Right atrium auricular region (tissue), 2 donors: ENCODE measurements at regions not wholly inside any gene's neighbourhood (a gene's known extent, or its start where the extent isn't known, plus 50 kb on each side); places are given as distances from the start of the nearest gene placed in this dataset.

Source experiments
- DNase-seq: peaks from one replicate; pipeline ENCODE4 v3.0.0-alpha.2; 2019; ENCODE audit warnings: low spot score
- H3K27ac ChIP-seq, 2 donors: fragments of 200-600 bp; sonication (generic); 1 replicate in 1 of 2; 2 replicates in 1 of 2; pipeline ENCODE4 v1.5.1; 2016 to 2019
- H3K27me3 ChIP-seq, 2 donors: fragments of 200-600 bp; sonication (generic); one replicate each; pipeline versions ENCODE4 v1.5.1 to v1.6.0; 2017 to 2019
- H3K36me3 ChIP-seq: fragments of 200-600 bp; sonication (generic); one replicate; pipeline ENCODE4 v1.5.1; 2016
- H3K4me1 ChIP-seq, 2 donors: fragments of 200-600 bp; sonication (generic); one replicate each; pipeline versions ENCODE4 v1.5.1 to v1.6.0; 2017 to 2019
- H3K4me3 ChIP-seq, 2 donors: fragments of 200-600 bp; sonication (generic); 1 replicate in 1 of 2; 2 replicates in 1 of 2; pipeline ENCODE4 v1.5.1; 2017 to 2019; ENCODE audit warnings: mild to moderate bottlenecking in 1 of 2, moderate library complexity in 1 of 2
- H3K9me3 ChIP-seq, 2 donors: fragments of 200-600 bp; sonication (generic); one replicate each; pipeline ENCODE4 v1.5.1; 2019
- TF ChIP-seq, protein P1 (sequence below), 2 donors: fragments of 200-600 bp; sonication (generic); IDR thresholded peaks; one replicate each; pipeline ENCODE4 v1.5.1; 2019; ENCODE audit warnings: antibody characterized with exemption in 2 of 2

DNA sequence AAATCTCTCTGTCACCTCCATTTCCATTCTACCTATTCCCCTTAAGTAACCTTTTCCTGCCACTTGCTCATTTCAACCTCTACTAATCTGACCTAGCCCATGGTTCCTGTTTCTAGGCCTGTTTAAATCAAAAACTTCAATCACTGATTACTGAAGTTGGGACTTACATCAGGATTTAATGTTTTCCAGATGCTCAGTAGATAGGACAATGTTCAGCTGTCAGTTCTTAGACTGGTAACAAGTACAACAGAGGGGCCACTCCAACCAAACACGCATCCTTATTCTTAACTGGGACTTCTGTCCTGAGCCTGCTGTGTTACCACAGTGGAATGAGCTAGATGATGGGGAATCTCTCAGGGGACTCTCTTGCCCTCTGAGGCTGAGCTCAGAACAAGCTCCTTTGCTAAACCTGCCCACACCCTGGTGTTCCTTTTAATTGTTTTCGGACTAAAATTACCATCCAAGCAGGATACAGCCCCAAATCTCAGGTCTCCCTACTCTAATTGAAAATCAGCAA, 974.6 kb downstream of the TTLL7 start:
- Histone ChIP-seq H3K27me3 (no peaks in the 10 kb centered on the region), H3K9me3 (peaks cover 0 to 13% of the 10 kb centered on the region in 2 donors), H3K4me3 (no peak overlapping the region), H3K4me1 (no peaks in the 10 kb centered on the region), H3K27ac (no peak overlapping the region), H3K36me3 (no peaks in the 10 kb centered on the region)
- DNase-seq: no peak
- TF ChIP-seq, protein P1, sequence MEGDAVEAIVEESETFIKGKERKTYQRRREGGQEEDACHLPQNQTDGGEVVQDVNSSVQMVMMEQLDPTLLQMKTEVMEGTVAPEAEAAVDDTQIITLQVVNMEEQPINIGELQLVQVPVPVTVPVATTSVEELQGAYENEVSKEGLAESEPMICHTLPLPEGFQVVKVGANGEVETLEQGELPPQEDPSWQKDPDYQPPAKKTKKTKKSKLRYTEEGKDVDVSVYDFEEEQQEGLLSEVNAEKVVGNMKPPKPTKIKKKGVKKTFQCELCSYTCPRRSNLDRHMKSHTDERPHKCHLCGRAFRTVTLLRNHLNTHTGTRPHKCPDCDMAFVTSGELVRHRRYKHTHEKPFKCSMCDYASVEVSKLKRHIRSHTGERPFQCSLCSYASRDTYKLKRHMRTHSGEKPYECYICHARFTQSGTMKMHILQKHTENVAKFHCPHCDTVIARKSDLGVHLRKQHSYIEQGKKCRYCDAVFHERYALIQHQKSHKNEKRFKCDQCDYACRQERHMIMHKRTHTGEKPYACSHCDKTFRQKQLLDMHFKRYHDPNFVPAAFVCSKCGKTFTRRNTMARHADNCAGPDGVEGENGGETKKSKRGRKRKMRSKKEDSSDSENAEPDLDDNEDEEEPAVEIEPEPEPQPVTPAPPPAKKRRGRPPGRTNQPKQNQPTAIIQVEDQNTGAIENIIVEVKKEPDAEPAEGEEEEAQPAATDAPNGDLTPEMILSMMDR (IDR thresholded peaks at IDR 0.05): no peak

DNA sequence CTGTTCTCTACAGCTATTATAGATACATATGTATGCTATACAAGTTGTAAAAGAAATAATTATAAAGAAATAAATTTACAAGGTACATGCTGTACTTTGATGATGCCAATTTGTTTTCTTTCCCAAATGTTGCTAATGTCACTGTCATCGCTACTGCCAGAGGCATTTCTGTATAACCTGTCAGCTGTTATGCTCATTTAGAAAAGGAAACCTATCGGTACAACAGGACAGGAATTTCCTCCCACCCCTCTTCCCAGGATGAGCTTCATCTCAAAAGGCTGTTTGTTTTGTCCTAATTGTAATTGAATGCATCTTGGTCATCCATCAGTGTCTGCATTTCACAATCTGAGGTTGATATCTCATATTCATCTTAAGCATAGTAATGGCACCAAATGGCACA, 975.7 kb downstream of the TTLL7 start:
- H3K27ac ChIP-seq: no peak overlapping the region
- no peaks in the 10 kb centered on the region for H3K27me3 ChIP-seq
- H3K36me3 ChIP-seq: no peaks in the 10 kb centered on the region
- H3K4me3 ChIP-seq: no peak overlapping the region
- no peak for DNase-seq
- TF ChIP-seq, protein P1 (IDR thresholded peaks at IDR 0.05): no peak
- H3K9me3 ChIP-seq: peaks cover 0 to 13% of the 10 kb centered on the region in 2 donors
- no peaks in the 10 kb centered on the region for H3K4me1 ChIP-seq

DNA sequence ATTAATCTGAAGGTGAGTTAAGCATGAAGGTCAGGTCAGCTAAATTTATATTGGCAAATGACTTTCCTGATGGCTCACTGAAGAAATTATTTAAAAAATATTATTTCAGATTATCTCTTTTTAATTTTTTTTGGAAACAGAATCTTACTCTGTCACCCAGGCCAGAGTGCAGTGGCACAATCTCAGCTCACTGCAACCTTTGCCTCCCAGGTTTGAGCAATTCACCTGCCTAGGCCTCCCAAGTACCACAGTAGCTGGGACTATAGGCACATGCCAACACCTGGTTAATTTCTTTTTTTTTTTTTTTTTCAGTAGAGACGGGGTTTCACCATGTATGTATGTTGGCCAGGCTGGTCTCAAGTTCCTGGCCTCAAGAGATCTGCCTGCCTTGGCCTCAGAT, 976.7 kb downstream of the TTLL7 start:
- TF ChIP-seq, protein P1 (IDR thresholded peaks at IDR 0.05): no peak

DNA sequence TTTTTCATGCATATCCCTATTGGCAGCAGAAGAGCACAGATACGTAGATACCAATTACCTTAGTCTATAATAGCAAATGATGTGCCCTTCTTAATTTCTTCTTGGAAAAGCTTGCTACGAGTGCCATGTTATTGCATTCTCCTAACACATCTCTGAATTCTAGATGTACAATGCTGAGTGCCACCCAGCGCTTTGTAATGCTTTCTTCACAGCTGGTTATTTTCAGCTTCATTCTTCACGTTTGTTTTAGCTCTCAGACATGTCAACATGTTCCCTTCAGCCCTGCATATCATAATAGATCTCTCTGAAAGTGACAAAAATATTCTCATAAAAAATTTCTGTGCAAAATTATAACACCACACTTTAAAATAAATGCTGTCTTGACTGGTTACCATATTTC, 981.2 kb downstream of the TTLL7 start:
- H3K27ac ChIP-seq: no peak overlapping the region
- TF ChIP-seq, protein P1 (IDR thresholded peaks at IDR 0.05): no peak
- DNase-seq: no peak

More for the DNA sequence above, 976.7 kb downstream of the TTLL7 start:
- Histone ChIP-seq H3K4me3 (no peak overlapping the region), H3K4me1 (no peaks in the 10 kb centered on the region), H3K27ac (no peak overlapping the region), H3K9me3 (peaks cover 0 to 13% of the 10 kb centered on the region in 2 donors), H3K27me3 (no peaks in the 10 kb centered on the region), H3K36me3 (no peaks in the 10 kb centered on the region)
- no peak for DNase-seq

DNA sequence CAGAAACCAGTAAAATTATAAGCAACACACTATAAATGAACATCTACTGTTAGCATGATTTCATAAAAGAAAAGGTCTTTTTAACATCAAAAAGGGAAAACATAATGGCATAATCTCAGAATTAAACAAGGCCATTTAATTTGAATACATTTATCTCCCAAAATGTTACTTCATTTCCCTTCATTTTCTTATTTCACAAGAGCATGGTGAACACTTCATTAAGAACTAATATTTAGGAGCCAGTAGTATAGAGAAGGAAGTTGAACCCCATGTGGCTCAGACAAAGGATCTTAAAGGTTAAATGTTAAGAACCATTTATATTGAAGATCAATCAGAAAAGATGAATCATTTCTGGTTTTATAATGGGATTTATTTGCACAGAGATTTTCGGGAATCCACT, 981.7 kb downstream of the TTLL7 start:
- DNase-seq: no peak
- TF ChIP-seq, protein P1 (IDR thresholded peaks at IDR 0.05): no peak
- Histone ChIP-seq H3K4me1 (no peaks in the 10 kb centered on the region), H3K36me3 (no peaks in the 10 kb centered on the region), H3K9me3 (peaks cover 0 to 13% of the 10 kb centered on the region in 2 donors), H3K27me3 (no peaks in the 10 kb centered on the region), H3K27ac (no peak overlapping the region), H3K4me3 (no peak overlapping the region)

More for the DNA sequence above, 981.2 kb downstream of the TTLL7 start:
- Histone ChIP-seq H3K9me3 (peaks cover 0 to 13% of the 10 kb centered on the region in 2 donors), H3K36me3 (no peaks in the 10 kb centered on the region), H3K4me1 (no peaks in the 10 kb centered on the region), H3K27me3 (no peaks in the 10 kb centered on the region), H3K4me3 (no peak overlapping the region)

DNA sequence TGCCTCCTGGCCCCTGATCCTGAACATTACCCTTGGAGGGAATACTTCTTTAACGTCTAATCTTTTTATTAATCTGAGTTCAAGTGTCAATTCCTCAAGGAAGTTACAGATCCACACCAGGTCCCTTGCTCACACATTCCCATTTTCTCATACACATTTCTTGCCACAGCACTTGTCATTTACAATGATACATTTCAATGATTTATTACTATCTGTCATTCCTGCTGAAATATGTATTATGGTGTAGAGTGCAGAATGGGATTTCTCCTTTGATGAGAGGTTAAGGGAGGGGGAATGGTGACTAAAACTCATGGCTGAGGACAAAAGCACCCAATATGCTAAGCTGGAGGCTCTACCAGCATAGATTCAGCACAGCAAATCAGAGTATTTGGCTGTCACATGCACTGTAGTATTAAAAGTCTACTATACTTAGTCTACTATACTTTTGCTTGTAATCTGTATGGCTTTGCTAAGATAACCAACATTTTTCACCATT, 982.5 kb downstream of the TTLL7 start:
- no peak overlapping the region for H3K4me3 ChIP-seq
- H3K27me3 ChIP-seq: no peaks in the 10 kb centered on the region
- H3K27ac ChIP-seq: no peak overlapping the region
- H3K36me3 ChIP-seq: no peaks in the 10 kb centered on the region
- TF ChIP-seq, protein P1 (IDR thresholded peaks at IDR 0.05): no peak
- H3K9me3 ChIP-seq: peaks cover 0 to 13% of the 10 kb centered on the region in 2 donors
- DNase-seq: no peak
- no peaks in the 10 kb centered on the region for H3K4me1 ChIP-seq
